Ovary (tissue), 3 donors: ENCODE measurements at regions not wholly inside any gene's neighbourhood (a gene's known extent, or its start where the extent isn't known, plus 50 kb on each side); places are given as distances from the start of the nearest gene placed in this dataset.

Experiments
- CTCF ChIP-seq, 3 donors: fragments of 450-650 bp in 2 of 3; fragments of 200-600 bp in 1 of 3; IDR thresholded peaks; one replicate each; pipeline versions ENCODE4 v1.5.1 to v1.8.0; 2016 to 2022; ENCODE audit warnings: antibody characterized with exemption in 3 of 3, mild to moderate bottlenecking in 1 of 3
- EP300 ChIP-seq: sonication (generic); formaldehyde crosslinking; IDR thresholded peaks from one replicate; pipeline ENCODE4 v1.6.1; 2017; ENCODE audit warnings: antibody characterized with exemption
- donor health status: DM: no; HTN: no; CAD: no.

DNA sequence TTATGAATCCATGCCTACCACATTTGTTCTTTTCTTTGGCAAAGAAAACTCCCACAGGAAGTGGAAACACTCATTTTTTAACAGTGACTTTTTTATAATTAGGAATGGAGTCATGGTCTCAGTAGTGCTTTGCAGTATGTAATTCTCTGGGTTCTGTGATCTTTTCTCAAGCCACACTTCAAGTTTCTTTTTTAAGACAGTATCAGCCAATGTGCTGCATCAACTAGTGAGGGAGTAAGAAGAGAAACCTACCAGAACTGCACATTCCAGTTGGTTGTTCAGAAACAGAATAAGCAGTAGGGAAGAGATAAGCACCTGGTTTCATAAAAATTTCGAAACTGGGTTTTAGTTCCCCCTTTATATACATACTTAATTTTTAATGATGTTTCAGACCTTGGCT is 126.3 kb downstream of the FOXB1 start:
- TF ChIP-seq CTCF (IDR thresholded peaks at IDR 0.05): no peak
- TF ChIP-seq EP300: no peak
